ENCODE measurements at regions not wholly inside any gene's neighbourhood (a gene's known extent, or its start where the extent isn't known, plus 50 kb on each side); places are given as distances from the start of the nearest gene placed in this dataset.

- H3K4me3 ChIP-seq = no peak overlapping the region
- H3K27me3 ChIP-seq (ENCODE audit: low read depth) = no peaks in the 10 kb centered on the region
- no peaks in the 10 kb centered on the region for H3K36me3 ChIP-seq
- TF ChIP-seq, protein P1, sequence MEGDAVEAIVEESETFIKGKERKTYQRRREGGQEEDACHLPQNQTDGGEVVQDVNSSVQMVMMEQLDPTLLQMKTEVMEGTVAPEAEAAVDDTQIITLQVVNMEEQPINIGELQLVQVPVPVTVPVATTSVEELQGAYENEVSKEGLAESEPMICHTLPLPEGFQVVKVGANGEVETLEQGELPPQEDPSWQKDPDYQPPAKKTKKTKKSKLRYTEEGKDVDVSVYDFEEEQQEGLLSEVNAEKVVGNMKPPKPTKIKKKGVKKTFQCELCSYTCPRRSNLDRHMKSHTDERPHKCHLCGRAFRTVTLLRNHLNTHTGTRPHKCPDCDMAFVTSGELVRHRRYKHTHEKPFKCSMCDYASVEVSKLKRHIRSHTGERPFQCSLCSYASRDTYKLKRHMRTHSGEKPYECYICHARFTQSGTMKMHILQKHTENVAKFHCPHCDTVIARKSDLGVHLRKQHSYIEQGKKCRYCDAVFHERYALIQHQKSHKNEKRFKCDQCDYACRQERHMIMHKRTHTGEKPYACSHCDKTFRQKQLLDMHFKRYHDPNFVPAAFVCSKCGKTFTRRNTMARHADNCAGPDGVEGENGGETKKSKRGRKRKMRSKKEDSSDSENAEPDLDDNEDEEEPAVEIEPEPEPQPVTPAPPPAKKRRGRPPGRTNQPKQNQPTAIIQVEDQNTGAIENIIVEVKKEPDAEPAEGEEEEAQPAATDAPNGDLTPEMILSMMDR (IDR thresholded peaks at IDR 0.05; ENCODE audit: borderline replicate concordance) = no peak
- intact Hi-C loops (cut with micrococcal nuclease) = no loop called here
- no peak overlapping the region for H3K27ac ChIP-seq (replicated peaks)
- peaks cover 18% of the 10 kb centered on the region for H3K4me1 ChIP-seq
- no peak for DNase-seq
- H3K9me3 ChIP-seq (replicated peaks) = peaks cover 12% of the 10 kb centered on the region
Observed at GRCh38 chr11:44467413-44467812, 98.0 kb upstream of the CD82 start.

DNA sequence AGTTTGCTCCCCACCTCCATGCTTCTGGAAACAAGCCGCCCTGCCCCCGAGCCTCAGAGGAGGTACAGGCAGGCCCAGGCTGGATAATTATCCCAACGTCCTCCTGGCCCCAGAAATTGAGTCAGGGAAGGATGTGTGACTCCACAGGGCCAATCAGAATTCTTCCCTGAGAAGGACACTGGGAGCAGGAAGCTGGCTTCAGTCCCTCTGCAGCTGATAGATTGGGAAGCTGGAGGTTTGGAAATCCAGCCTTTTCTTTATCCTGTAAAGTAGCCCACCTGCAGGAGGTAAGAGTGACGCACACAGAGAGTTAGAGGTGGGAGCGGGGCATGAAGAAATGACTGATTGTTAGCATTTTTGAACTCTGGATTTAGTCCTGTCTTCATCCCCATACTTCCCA lies 97.5 kb upstream of the CD82 start:
- no peak for DNase-seq
- H3K27me3 ChIP-seq (ENCODE audit: low read depth) = no peaks in the 10 kb centered on the region
- intact Hi-C loops (cut with micrococcal nuclease) = no loop called here

DNA sequence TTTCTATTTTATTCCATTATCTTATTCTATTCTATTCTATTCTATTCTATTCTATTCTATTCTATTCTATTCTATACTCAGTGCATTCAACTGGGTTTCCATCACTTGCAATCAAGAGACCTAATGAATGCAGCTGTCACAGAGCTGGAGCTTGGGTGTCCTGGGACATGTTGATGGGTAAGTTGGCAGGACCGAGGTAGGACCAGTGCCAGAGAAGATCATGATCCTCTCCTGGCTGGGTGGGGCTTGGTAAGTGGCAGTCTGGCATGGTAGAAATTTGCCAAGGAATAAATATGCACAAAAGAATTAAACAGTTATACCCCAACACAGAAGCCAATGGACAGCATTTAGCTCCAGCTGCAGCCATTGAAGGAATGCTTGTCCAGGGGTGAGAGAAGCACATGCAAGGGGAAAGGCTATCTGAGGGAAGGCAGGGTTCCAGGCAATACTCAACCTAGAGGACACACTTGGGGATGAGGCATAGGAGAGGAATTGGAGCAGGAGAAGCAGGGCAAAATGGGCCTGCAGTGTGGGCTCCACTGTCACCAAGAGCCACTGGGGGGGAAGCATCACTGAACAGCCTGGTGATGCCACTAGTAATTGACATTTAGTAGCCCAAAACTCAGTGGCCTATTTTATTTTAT lies 97.0 kb upstream of the CD82 start:
- H3K4me1 ChIP-seq = peaks cover 18% of the 10 kb centered on the region
- H3K9me3 ChIP-seq (replicated peaks) = peaks cover 12% of the 10 kb centered on the region
- no peaks in the 10 kb centered on the region for H3K27me3 ChIP-seq (ENCODE audit: low read depth)
- H3K4me3 ChIP-seq = no peak overlapping the region
- intact Hi-C loops (cut with micrococcal nuclease) = no loop called here
- TF ChIP-seq, protein P1 (IDR thresholded peaks at IDR 0.05; ENCODE audit: borderline replicate concordance) = no peak
- no peak for DNase-seq
- H3K27ac ChIP-seq (replicated peaks) = no peak overlapping the region
- no peaks in the 10 kb centered on the region for H3K36me3 ChIP-seq

More for the DNA sequence above, 97.5 kb upstream of the CD82 start:
- TF ChIP-seq, protein P1 (IDR thresholded peaks at IDR 0.05; ENCODE audit: borderline replicate concordance) = no peak
- Histone ChIP-seq H3K9me3 (replicated peaks) (peaks cover 12% of the 10 kb centered on the region), H3K36me3 (no peaks in the 10 kb centered on the region), H3K27ac (replicated peaks) (no peak overlapping the region), H3K4me1 (peaks cover 18% of the 10 kb centered on the region), H3K4me3 (no peak overlapping the region)

GRCh38 chr11:44469412-44469811 lies 96.1 kb upstream of the CD82 start:
- H3K27me3 ChIP-seq (ENCODE audit: low read depth) = no peaks in the 10 kb centered on the region
- no peaks in the 10 kb centered on the region for H3K36me3 ChIP-seq
- H3K4me1 ChIP-seq = peaks cover 18% of the 10 kb centered on the region
- H3K27ac ChIP-seq (replicated peaks) = no peak overlapping the region
- TF ChIP-seq, protein P1 (IDR thresholded peaks at IDR 0.05; ENCODE audit: borderline replicate concordance) = no peak
- intact Hi-C loops (cut with micrococcal nuclease) = no loop called here
- DNase-seq = no peak
- no peak overlapping the region for H3K4me3 ChIP-seq
- H3K9me3 ChIP-seq (replicated peaks) = peaks cover 9% of the 10 kb centered on the region

DNA sequence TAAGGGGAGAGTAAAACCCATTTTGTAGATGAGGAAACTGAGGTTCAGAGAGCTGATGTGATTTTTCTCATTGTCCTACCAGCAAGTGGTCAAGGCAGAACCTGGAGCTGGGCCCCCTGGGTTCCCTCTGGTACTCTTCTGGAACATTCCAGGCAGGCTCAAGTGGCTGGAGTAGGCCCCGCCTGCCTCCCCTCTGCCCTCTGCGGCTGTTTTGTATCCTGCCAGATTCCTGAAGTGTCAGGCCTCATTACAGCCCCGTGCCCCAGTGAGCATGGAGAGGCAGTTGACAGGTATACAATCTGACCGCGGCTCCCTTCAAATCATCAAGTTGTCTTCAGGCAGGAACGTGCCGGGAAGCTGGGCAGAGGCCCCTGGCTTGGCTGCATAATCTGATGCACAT lies 94.6 kb upstream of the CD82 start:
- DNase-seq = peak; percentile 31
- Histone ChIP-seq H3K4me3 (no peak overlapping the region), H3K36me3 (no peaks in the 10 kb centered on the region), H3K4me1 (peaks cover 28% of the 10 kb centered on the region), H3K9me3 (replicated peaks) (no peaks in the 10 kb centered on the region), H3K27ac (replicated peaks) (no peak overlapping the region), H3K27me3 (ENCODE audit: low read depth) (no peaks in the 10 kb centered on the region)
- intact Hi-C loops (cut with micrococcal nuclease) = no loop called here
- TF ChIP-seq, protein P1 (IDR thresholded peaks at IDR 0.05; ENCODE audit: borderline replicate concordance) = no peak

All from left ventricle myocardium inferior (tissue), 1 donor.